Neural cell (in vitro differentiated cells): ENCODE measurements at regions not wholly inside any gene's neighbourhood (a gene's known extent, or its start where the extent isn't known, plus 50 kb on each side); places are given as distances from the start of the nearest gene placed in this dataset.

Source experiments
- H2AFZ ChIP-seq: fragments of 200-600, 300-800 bp; sonication (generic), shearing (Covaris generic); 2 replicates; pipeline ENCODE4 v1.6.0; 2014; ENCODE audit warnings: low read depth, mild to moderate bottlenecking, antibody characterized with exemption, low read length, moderate library complexity
- H3F3A ChIP-seq: fragments of 200-600 bp; shearing (Covaris generic); 2 replicates; pipeline ENCODE4 v1.6.1; 2016; ENCODE audit warnings: mild to moderate bottlenecking, moderate library complexity, mixed read lengths, antibody characterized with exemption, low read length; ENCODE audit not compliant: insufficient read depth, poor library complexity, severe bottlenecking
- H3K27ac ChIP-seq: fragments of 200-600, 300-800 bp; sonication (generic), shearing (Covaris generic); 2 replicates; pipeline ENCODE4 v1.5.1; 2014; ENCODE audit warnings: mild to moderate bottlenecking, low read length, moderate library complexity
- H3K27me3 ChIP-seq: fragments of 300-800, 200-600 bp; sonication (generic), shearing (Covaris generic); 2 replicates; pipeline ENCODE4 v1.6.0; 2014; ENCODE audit warnings: mild to moderate bottlenecking, low read depth, low read length, moderate library complexity; ENCODE audit not compliant: insufficient read depth
- H3K36me3 ChIP-seq: fragments of 300-800, 200-600 bp; sonication (generic), shearing (Covaris generic); 2 replicates; pipeline ENCODE4 v1.5.1; 2014; ENCODE audit warnings: mild to moderate bottlenecking, antibody characterized with exemption, low read length, moderate library complexity; ENCODE audit not compliant: insufficient read depth
- H3K4me2 ChIP-seq: fragments of 300-800, 200-600 bp; sonication (generic), shearing (Covaris generic); 2 replicates; pipeline ENCODE4 v1.6.0; 2014; ENCODE audit warnings: mild to moderate bottlenecking, low read length
- H3K4me3 ChIP-seq: fragments of 300-800, 200-600 bp; sonication (generic), shearing (Covaris generic); 2 replicates; pipeline ENCODE4 v1.5.1; 2014; ENCODE audit warnings: mild to moderate bottlenecking, low read length, moderate library complexity
- H3K79me2 ChIP-seq: fragments of 200-600 bp; shearing (Covaris generic); replicated peaks from 2 replicates; pipeline ENCODE4 v1.6.0; 2014; ENCODE audit warnings: mild to moderate bottlenecking, low read length, moderate library complexity; ENCODE audit not compliant: insufficient read depth
- H3K9ac ChIP-seq: fragments of 300-800, 200-600 bp; sonication (generic), shearing (Covaris generic); 2 replicates; pipeline ENCODE4 v1.6.1; 2016; ENCODE audit warnings: mild to moderate bottlenecking, low read length, mixed read lengths
- H3K9me2 ChIP-seq: fragments of 200-600 bp; shearing (Covaris generic); 2 replicates; pipeline ENCODE4 v1.6.1; 2016; ENCODE audit warnings: mild to moderate bottlenecking, low read length, mixed read lengths; ENCODE audit not compliant: insufficient read depth
- H3K9me3 ChIP-seq: fragments of 200-600, 300-800 bp; sonication (generic), shearing (Covaris generic); 2 replicates; pipeline ENCODE4 v1.6.1; 2016; ENCODE audit warnings: mild to moderate bottlenecking, mixed run types, low read length, moderate library complexity, mixed read lengths
- H4K20me1 ChIP-seq: fragments of 200-600 bp; shearing (Covaris generic); 2 replicates; pipeline ENCODE4 v1.6.1; 2016; ENCODE audit warnings: mild to moderate bottlenecking, mixed run types; ENCODE audit not compliant: insufficient read depth
- EP300 ChIP-seq: fragments of 450-650 bp; conservative IDR thresholded peaks from 2 replicates; pipeline ENCODE4 v1.6.1; 2014; ENCODE audit warnings: antibody characterized with exemption, mild to moderate bottlenecking, moderate library complexity; ENCODE audit not compliant: poor library complexity, severe bottlenecking
- EZH2 ChIP-seq: fragments of 200-600, 300-800 bp; shearing (Covaris generic), sonication (generic); IDR thresholded peaks from 2 replicates; pipeline ENCODE4 v1.6.1; 2014; ENCODE audit warnings: antibody characterized with exemption, low read length, borderline replicate concordance, mild to moderate bottlenecking; ENCODE audit not compliant: insufficient read depth, poor library complexity, severe bottlenecking
- MXI1 ChIP-seq: fragments of 450-650 bp; conservative IDR thresholded peaks from 2 replicates; pipeline ENCODE4 v1.6.1; 2014; ENCODE audit warnings: antibody characterized with exemption, mild to moderate bottlenecking; ENCODE audit not compliant: poor library complexity, severe bottlenecking
- POLR2AphosphoS5 ChIP-seq: IDR thresholded peaks from 2 replicates; pipeline ENCODE4 v1.6.1; 2012
- RAD21 ChIP-seq: fragments of 450-650 bp; conservative IDR thresholded peaks from 2 replicates; pipeline ENCODE4 v1.6.1; 2014; ENCODE audit warnings: antibody characterized with exemption, mild to moderate bottlenecking, moderate library complexity
- SMC3 ChIP-seq: fragments of 450-650 bp; conservative IDR thresholded peaks from 2 replicates; pipeline ENCODE4 v1.6.1; 2014; ENCODE audit warnings: antibody characterized with exemption, mild to moderate bottlenecking, moderate library complexity; ENCODE audit not compliant: poor library complexity
- TAF1 ChIP-seq: IDR thresholded peaks from 2 replicates; pipeline ENCODE4 v1.6.1; 2012; ENCODE audit warnings: low read depth
- TF ChIP-seq, protein P1 (sequence below): IDR thresholded peaks from 2 replicates; pipeline ENCODE4 v1.6.1; 2012; ENCODE audit warnings: borderline replicate concordance
- TF ChIP-seq, protein P2 (sequence below): fragments of 450-650 bp; IDR thresholded peaks from 2 replicates; pipeline ENCODE4 v1.5.1; 2014; ENCODE audit warnings: antibody characterized with exemption, mild to moderate bottlenecking, moderate library complexity; ENCODE audit not compliant: poor library complexity, severe bottlenecking

- no peak overlapping the region for H2AFZ ChIP-seq
- no peaks in the 10 kb centered on the region for H3K9me2 ChIP-seq
- no peaks in the 10 kb centered on the region for H3K79me2 ChIP-seq
- TF ChIP-seq, protein P1, sequence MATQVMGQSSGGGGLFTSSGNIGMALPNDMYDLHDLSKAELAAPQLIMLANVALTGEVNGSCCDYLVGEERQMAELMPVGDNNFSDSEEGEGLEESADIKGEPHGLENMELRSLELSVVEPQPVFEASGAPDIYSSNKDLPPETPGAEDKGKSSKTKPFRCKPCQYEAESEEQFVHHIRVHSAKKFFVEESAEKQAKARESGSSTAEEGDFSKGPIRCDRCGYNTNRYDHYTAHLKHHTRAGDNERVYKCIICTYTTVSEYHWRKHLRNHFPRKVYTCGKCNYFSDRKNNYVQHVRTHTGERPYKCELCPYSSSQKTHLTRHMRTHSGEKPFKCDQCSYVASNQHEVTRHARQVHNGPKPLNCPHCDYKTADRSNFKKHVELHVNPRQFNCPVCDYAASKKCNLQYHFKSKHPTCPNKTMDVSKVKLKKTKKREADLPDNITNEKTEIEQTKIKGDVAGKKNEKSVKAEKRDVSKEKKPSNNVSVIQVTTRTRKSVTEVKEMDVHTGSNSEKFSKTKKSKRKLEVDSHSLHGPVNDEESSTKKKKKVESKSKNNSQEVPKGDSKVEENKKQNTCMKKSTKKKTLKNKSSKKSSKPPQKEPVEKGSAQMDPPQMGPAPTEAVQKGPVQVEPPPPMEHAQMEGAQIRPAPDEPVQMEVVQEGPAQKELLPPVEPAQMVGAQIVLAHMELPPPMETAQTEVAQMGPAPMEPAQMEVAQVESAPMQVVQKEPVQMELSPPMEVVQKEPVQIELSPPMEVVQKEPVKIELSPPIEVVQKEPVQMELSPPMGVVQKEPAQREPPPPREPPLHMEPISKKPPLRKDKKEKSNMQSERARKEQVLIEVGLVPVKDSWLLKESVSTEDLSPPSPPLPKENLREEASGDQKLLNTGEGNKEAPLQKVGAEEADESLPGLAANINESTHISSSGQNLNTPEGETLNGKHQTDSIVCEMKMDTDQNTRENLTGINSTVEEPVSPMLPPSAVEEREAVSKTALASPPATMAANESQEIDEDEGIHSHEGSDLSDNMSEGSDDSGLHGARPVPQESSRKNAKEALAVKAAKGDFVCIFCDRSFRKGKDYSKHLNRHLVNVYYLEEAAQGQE, result no peak
- TF ChIP-seq EP300 (no peak), RAD21 (no peak), SMC3 (no peak), EZH2 (no peak), MXI1 (no peak), TAF1 (no peak), POLR2AphosphoS5 (no peak)
- TF ChIP-seq, protein P2, sequence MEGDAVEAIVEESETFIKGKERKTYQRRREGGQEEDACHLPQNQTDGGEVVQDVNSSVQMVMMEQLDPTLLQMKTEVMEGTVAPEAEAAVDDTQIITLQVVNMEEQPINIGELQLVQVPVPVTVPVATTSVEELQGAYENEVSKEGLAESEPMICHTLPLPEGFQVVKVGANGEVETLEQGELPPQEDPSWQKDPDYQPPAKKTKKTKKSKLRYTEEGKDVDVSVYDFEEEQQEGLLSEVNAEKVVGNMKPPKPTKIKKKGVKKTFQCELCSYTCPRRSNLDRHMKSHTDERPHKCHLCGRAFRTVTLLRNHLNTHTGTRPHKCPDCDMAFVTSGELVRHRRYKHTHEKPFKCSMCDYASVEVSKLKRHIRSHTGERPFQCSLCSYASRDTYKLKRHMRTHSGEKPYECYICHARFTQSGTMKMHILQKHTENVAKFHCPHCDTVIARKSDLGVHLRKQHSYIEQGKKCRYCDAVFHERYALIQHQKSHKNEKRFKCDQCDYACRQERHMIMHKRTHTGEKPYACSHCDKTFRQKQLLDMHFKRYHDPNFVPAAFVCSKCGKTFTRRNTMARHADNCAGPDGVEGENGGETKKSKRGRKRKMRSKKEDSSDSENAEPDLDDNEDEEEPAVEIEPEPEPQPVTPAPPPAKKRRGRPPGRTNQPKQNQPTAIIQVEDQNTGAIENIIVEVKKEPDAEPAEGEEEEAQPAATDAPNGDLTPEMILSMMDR, result no peak
- no peak overlapping the region for H3K4me3 ChIP-seq
- no peaks in the 10 kb centered on the region for H3K9me3 ChIP-seq
- no peaks in the 10 kb centered on the region for H3K36me3 ChIP-seq
- H3F3A ChIP-seq, result no peaks in the 10 kb centered on the region
- H3K27ac ChIP-seq, result no peak overlapping the region
- H3K4me2 ChIP-seq, result no peak overlapping the region
- H3K27me3 ChIP-seq, result no peaks in the 10 kb centered on the region
- H3K9ac ChIP-seq, result no peak overlapping the region
- H4K20me1 ChIP-seq, result no peaks in the 10 kb centered on the region
Measured at GRCh38 chr9:103261951-103262350, 266.8 kb downstream of the CYLC2 start.

- H3K4me3 ChIP-seq, result no peak overlapping the region
- no peak overlapping the region for H3K4me2 ChIP-seq
- H4K20me1 ChIP-seq, result no peaks in the 10 kb centered on the region
- H3K9me3 ChIP-seq, result peaks cover 3% of the 10 kb centered on the region
- no peak overlapping the region for H2AFZ ChIP-seq
- H3K27me3 ChIP-seq, result no peaks in the 10 kb centered on the region
- no peaks in the 10 kb centered on the region for H3K9me2 ChIP-seq
- H3K27ac ChIP-seq, result no peak overlapping the region
- H3K36me3 ChIP-seq, result no peaks in the 10 kb centered on the region
- no peaks in the 10 kb centered on the region for H3F3A ChIP-seq
- H3K9ac ChIP-seq, result no peak overlapping the region
- H3K79me2 ChIP-seq, result no peaks in the 10 kb centered on the region
- no peak for TF ChIP-seq RAD21
- TF ChIP-seq, protein P2, result no peak
- TF ChIP-seq POLR2AphosphoS5, result no peak
- no peak for TF ChIP-seq EP300
- TF ChIP-seq MXI1, result no peak
- no peak for TF ChIP-seq SMC3
- no peak for TF ChIP-seq EZH2
- TF ChIP-seq, protein P1, result no peak
- no peak for TF ChIP-seq TAF1
Measured at GRCh38 chr9:103266064-103266463, 270.9 kb downstream of the CYLC2 start.
